NOMO-1 treated with dmso at 0.1 percent for 144 hours (cell line): ENCODE measurements at regions not wholly inside any gene's neighbourhood (a gene's known extent, or its start where the extent isn't known, plus 50 kb on each side); places are given as distances from the start of the nearest gene placed in this dataset.

Source experiments
- DNase-seq: peaks from one replicate; lab custom pipeline; 2025; ENCODE audit not compliant: unreplicated experiment; lab: John Stamatoyannopoulos, UW

- DNase-seq: no peak
Observed at GRCh38 chr2:240225660-240226475, 85.4 kb upstream of the OTOS start.

- no peak for DNase-seq
Observed at GRCh38 chr2:240226672-240227537, 86.4 kb upstream of the OTOS start.

DNA sequence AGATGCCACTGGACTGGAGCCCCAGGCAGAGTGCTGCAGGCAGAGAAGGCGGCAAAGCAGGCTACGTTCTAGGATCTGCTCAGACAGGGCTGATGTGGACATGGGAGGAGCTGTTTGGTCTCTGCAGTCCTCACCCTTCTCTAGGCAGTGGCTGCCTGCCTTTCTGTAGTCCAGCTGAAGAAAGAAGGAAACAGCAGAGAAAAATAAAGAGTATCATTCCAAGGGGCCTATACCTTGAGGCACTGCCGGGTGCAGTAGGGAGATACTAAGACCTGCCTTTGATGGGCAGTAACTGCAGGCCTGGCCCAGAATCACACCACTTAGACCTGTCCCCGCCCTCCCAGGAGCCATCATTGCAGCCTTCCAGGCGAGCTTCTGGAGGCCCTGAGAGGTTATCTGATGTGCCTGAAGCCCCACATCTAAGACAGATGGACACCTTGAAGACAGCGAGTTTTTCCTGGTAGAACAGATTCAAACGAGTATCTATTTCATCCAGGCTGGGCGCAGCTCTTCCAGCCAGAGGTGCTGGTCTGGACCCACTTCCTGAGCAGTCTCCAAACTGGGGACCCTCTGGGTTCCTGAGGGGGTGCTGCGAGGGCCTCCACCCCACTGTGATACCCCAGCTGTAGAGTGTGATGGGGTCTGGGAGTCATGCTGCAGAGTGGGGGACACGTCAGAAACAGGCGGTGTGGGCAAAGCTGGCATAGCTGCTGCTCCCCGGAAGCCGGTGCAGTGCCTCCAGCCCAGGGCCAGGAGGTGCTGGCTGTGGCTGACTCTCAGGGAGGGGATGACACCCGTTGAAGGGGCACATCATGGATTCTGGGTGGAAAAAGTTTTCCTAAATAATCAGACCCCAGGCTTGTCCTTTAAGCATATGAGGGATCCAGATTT is 87.3 kb upstream of the OTOS start:
- DNase-seq: no peak

DNA sequence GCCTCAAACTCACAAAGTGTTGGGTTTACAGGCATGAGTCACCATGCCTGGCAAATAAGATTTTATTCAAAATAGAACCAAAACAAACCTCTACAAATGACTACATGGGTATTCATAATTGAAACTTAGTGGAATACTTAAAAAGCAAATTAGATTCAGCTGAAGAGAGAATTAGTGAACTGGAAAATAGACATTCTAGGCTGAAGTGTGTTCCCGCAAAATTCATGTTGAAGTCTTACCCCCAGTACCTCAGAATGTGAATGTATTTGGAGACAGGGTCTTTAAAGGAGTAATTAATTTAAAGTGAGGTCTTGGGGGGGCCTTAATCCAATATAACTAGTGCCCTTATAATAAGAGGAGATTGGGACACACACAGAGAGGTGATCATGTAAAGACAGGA is 88.5 kb upstream of the OTOS start:
- DNase-seq: no peak

DNA sequence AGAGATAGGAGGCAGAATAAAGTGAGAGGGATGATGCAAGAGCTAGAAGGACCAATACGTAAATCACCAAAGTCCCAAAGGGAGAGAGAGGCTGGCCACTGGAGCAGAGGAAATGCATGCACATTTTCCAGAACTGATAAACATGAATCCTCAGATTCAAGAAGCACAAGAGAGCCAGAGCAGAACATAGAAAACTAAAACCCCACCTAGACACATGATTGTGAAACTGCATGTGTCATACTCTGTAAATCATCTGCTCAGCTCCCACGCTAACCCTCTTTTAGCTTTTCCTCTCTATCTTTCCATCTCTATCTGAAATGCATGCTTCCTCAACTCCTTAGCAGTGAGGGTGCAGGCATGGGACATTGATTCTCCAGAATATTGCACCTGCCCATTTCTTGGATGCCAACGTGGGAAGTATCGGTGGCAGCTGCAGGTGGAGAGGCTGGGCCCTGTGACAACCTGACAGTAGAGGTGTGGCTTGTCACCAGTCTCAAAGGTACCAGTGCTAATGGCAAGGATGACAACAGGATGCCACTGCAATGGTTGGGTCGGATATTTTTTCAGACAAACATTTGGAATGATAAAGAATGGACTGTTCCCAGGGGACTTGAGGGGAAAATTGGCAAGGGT is 89.3 kb upstream of the OTOS start:
- DNase-seq: no peak

GRCh38 chr2:240230291-240230931 is 90.0 kb upstream of the OTOS start:
- no peak for DNase-seq

- DNase-seq: no peak
Observed at GRCh38 chr2:240231838-240232244, 91.4 kb upstream of the OTOS start.

DNA sequence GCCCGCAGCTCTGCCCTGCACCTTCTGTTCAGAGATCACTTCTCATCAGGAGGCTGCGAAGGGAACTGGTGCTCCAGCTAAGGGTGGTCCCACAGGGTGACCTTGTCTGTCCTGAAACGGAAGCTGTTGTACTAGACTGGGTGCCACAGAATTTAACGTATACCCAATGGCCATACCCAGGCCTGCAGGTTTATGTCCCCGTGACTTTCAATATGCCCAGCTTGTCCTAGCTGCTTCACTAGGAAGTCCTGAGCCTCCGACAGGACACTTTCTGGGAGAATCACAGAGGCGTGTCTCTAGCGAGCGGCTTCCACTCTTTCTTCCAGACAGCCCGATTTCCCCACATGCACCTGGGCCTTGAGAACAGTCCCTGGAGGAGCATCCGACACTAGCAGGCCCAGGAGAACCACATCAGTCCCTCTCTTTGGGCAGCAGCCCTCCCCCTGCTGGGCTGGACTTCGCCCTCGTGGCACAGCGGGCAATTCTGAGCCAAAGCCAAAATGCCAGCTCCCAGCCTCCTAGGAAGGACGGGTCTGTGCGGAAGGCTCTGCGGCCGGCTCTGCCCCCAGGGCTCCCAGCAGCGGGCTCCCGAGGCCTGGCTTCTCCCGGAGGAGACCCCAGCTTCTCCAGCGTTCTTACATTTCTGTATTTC is 91.9 kb upstream of the OTOS start:
- no peak for DNase-seq

GRCh38 chr2:240232961-240233884 is 92.8 kb upstream of the OTOS start:
- peak; percentile 65 for DNase-seq

- DNase-seq: no peak
Observed at GRCh38 chr2:240233885-240234502, 93.5 kb upstream of the OTOS start.

GRCh38 chr2:240234503-240234951 is 94.1 kb upstream of the OTOS start:
- no peak for DNase-seq

- DNase-seq: no peak
Observed at GRCh38 chr2:240235149-240235803, 94.8 kb upstream of the OTOS start.

DNA sequence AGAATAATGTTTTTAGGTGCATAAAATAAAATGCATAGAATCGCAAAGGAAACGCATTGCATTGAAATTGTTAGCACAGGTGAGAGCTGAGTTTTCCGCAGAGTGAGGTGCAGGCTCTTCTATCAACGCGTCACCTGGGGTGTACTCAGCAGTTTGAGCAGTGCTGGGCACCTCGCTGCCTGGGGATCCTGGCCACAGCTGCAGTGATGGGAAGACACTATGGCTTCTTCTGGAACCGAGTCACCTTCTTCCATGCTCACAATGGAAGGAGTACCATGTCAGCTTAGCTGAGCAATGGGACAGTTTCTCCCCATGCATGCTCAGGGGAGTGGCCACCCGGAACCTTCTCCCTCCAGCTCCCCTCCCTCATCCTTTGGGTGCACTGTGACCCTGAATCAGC is 95.4 kb upstream of the OTOS start:
- no peak for DNase-seq

DNA sequence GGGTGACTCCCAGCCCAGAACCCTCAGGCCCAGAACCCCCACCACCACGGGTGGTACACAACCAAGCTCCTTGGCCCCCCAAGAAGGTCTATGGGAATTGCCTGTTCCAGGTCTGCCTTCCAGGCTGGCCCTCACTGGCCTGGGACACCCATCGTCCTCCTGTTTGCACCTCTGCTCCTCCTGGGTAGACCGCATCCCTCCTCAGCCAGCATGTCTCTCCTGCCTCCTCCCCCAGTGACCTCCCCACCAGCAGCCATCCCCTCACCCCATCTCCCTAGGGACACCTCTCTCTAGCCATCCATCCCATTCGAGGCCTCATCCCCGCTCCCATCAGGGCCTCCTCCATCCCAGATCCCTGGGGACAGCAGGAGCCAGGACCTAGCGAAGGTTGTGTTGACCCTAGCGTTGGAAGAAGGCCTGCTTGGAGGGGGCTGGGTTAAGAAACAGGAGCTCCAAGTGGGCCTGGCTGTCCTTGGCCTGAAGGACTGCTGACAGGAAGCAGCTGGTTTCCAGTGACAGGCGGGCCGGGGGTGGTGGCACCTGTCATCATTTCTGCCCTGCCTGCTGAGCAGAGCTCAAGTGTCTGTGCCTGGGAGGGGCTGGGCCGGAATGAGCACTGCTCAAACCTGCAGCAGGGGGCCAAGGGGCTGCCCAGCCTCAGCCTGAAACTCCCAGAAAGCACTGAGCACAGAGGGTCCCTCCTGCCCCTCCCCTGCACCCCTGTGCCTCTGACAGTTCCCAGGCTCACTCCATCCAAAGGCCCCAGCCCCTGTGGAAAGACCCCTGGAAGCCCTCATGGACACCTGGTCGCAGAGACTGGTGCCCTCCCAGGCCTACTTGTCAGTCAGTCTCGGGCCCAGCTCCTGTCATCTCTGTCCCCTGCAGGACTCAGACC is 96.0 kb upstream of the OTOS start:
- no peak for DNase-seq

DNA sequence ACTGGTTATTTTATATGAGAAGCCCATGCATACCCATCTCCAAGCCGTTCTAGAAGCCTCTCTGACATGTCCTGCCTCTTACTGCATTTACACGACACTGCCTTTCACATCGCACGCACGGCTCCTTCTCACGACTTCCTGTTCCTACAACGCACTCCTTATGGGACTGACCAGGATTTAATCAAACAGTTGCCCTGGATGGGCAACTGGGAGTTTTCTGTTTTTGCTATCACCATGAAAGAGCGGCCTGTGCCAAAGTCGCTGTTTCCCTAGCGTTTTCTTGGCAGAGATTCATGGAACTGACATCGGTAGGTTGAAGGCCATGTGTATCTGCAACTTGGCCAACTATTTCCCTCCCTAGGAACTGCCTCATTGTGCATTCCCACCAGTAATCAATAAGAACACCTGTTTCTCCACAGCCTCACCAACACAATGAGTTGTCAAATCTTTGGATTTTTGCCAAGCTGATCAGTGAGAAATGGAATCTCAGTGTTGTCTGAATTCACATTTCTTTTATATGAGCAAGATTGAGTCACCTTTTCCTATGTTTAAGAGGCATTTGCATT is 97.2 kb upstream of the OTOS start:
- no peak for DNase-seq

- DNase-seq: no peak
Observed at GRCh38 chr2:240238201-240238600, 97.7 kb upstream of the OTOS start.
